ENCODE measurements at regions not wholly inside any gene's neighbourhood (a gene's known extent, or its start where the extent isn't known, plus 50 kb on each side); places are given as distances from the start of the nearest gene placed in this dataset.

DNA sequence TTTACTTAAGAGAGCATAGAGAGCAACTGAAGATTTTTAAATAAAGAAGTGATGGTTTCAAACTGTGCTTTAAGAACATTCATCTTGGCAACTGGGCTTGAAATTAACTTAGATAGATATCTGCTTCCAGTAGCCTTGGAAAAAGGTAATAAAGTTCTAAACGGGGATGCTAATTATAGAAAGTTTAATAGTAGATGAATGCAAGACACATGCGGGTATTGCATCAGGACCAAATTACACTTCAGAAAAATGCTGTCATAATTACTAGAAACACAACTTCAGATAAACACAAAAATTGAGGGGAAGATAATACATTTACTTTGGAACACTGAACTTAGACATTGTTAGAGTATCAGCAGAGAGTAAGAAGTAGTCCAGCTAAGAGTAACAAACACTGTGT, 227.7 kb upstream of the SNX2 start:
- TF ChIP-seq, protein P1, sequence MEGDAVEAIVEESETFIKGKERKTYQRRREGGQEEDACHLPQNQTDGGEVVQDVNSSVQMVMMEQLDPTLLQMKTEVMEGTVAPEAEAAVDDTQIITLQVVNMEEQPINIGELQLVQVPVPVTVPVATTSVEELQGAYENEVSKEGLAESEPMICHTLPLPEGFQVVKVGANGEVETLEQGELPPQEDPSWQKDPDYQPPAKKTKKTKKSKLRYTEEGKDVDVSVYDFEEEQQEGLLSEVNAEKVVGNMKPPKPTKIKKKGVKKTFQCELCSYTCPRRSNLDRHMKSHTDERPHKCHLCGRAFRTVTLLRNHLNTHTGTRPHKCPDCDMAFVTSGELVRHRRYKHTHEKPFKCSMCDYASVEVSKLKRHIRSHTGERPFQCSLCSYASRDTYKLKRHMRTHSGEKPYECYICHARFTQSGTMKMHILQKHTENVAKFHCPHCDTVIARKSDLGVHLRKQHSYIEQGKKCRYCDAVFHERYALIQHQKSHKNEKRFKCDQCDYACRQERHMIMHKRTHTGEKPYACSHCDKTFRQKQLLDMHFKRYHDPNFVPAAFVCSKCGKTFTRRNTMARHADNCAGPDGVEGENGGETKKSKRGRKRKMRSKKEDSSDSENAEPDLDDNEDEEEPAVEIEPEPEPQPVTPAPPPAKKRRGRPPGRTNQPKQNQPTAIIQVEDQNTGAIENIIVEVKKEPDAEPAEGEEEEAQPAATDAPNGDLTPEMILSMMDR (IDR thresholded peaks at IDR 0.05), result no peak
- no peak for TF ChIP-seq POLR2A (IDR thresholded peaks at IDR 0.05)
